ENCODE measurements at regions not wholly inside any gene's neighbourhood (a gene's known extent, or its start where the extent isn't known, plus 50 kb on each side); places are given as distances from the start of the nearest gene placed in this dataset.

DNA sequence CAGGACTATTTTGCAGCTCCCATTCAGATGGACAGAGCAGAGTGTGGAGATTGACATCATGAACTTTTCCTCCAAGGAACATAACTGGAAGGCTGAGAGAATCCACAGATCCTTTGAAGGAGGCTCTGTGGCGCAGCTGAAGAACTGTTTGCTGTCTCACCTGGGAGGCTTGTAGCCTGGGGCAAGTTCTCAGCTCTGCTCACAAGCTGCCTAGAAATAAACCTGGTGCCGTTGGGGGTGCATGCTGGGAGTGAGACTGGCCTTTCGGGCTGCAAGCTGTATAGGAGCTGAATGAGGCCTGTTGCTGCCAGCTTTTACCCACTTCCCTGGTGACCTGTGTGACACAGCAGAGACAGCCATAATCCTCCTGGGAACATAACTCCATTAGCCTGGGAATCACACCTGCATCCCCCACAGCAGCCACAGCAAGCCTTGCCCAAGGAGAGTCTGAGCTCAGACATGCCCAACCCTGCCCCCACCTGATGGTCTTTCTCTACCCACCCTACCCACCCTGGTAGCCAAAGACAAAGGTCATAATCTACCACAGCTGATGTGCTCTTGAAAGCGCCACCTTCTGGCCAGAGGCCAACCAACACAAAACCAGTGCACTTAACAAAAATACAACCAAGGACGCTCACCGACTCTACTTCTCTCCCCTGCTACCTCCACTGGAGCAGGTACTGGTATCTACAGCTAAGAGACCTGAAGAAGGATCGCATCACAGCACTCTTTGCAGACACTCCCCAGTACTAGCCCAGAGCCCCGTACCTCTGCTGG, 205.1 kb upstream of the MRPS30 start:
- H3K79me2 ChIP-seq (ENCODE audit: control insufficient read depth, low read length), result no peaks in the 10 kb centered on the region
- H4K20me1 ChIP-seq (ENCODE audit: control insufficient read depth, insufficient read depth, low read depth, low read length), result no peaks in the 10 kb centered on the region
- H3K27me3 ChIP-seq (ENCODE audit: control insufficient read depth, low read length), result no peaks in the 10 kb centered on the region
- H3K4me2 ChIP-seq (ENCODE audit: low read length), result no peak overlapping the region
- no peak overlapping the region for H3K4me3 ChIP-seq (ENCODE audit: low read length)
- no peaks in the 10 kb centered on the region for H3K9me3 ChIP-seq (ENCODE audit: control insufficient read depth, insufficient read depth, low read length)
- no peak for TF ChIP-seq EZH2phosphoT487 (IDR thresholded peaks at IDR 0.05; ENCODE audit: borderline replicate concordance, low read length)
- TF ChIP-seq, protein P1, sequence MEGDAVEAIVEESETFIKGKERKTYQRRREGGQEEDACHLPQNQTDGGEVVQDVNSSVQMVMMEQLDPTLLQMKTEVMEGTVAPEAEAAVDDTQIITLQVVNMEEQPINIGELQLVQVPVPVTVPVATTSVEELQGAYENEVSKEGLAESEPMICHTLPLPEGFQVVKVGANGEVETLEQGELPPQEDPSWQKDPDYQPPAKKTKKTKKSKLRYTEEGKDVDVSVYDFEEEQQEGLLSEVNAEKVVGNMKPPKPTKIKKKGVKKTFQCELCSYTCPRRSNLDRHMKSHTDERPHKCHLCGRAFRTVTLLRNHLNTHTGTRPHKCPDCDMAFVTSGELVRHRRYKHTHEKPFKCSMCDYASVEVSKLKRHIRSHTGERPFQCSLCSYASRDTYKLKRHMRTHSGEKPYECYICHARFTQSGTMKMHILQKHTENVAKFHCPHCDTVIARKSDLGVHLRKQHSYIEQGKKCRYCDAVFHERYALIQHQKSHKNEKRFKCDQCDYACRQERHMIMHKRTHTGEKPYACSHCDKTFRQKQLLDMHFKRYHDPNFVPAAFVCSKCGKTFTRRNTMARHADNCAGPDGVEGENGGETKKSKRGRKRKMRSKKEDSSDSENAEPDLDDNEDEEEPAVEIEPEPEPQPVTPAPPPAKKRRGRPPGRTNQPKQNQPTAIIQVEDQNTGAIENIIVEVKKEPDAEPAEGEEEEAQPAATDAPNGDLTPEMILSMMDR (IDR thresholded peaks at IDR 0.05; ENCODE audit: low read depth, low read length, poor library complexity, severe bottlenecking), result peak; percentile 44
- H3K36me3 ChIP-seq (ENCODE audit: control insufficient read depth, low read length), result no peaks in the 10 kb centered on the region
- H3F3A ChIP-seq (ENCODE audit: control insufficient read depth, insufficient read depth), result no peaks in the 10 kb centered on the region
- H3K9me2 ChIP-seq (replicated peaks; ENCODE audit: control insufficient read depth, low read length), result no peaks in the 10 kb centered on the region
- H3K27ac ChIP-seq (ENCODE audit: low read depth, low read length), result no peak overlapping the region
- H3K4me1 ChIP-seq (ENCODE audit: control insufficient read depth, low read length), result no peaks in the 10 kb centered on the region

DNA sequence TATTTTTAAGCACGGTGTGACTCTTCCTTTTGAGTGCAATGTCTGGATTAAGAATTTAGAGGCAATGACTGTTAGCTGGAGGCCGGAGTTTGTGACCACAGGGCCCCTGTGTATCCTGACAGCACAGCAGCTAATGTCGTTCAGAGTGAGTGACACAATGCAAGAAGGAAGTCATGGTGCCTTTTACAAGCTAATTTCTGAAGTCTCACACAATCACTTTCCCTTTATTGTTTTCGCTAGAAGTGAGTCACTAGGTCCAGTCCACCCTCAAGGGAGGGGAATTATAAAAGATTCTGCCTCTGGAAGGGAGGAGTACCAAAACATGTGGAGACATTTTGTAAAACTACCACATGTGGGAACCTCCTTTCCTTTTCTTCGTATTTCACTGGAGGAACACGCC, 185.5 kb upstream of the FGF10 start:
- Histone ChIP-seq H3F3A (ENCODE audit: control insufficient read depth, insufficient read depth) (no peaks in the 10 kb centered on the region), H4K20me1 (ENCODE audit: control insufficient read depth, insufficient read depth, low read depth, low read length) (no peaks in the 10 kb centered on the region), H3K36me3 (ENCODE audit: control insufficient read depth, low read length) (no peaks in the 10 kb centered on the region), H3K4me1 (ENCODE audit: control insufficient read depth, low read length) (no peaks in the 10 kb centered on the region), H3K4me3 (ENCODE audit: low read length) (no peak overlapping the region), H3K4me2 (ENCODE audit: low read length) (no peak overlapping the region), H3K9me2 (replicated peaks; ENCODE audit: control insufficient read depth, low read length) (no peaks in the 10 kb centered on the region), H3K79me2 (ENCODE audit: control insufficient read depth, low read length) (no peaks in the 10 kb centered on the region), H3K27me3 (ENCODE audit: control insufficient read depth, low read length) (no peaks in the 10 kb centered on the region), H3K27ac (ENCODE audit: low read depth, low read length) (no peak overlapping the region), H3K9me3 (ENCODE audit: control insufficient read depth, insufficient read depth, low read length) (no peaks in the 10 kb centered on the region)
- TF ChIP-seq, protein P1 (IDR thresholded peaks at IDR 0.05; ENCODE audit: low read depth, low read length, poor library complexity, severe bottlenecking), result no peak
- TF ChIP-seq EZH2phosphoT487 (IDR thresholded peaks at IDR 0.05; ENCODE audit: borderline replicate concordance, low read length), result no peak

DNA sequence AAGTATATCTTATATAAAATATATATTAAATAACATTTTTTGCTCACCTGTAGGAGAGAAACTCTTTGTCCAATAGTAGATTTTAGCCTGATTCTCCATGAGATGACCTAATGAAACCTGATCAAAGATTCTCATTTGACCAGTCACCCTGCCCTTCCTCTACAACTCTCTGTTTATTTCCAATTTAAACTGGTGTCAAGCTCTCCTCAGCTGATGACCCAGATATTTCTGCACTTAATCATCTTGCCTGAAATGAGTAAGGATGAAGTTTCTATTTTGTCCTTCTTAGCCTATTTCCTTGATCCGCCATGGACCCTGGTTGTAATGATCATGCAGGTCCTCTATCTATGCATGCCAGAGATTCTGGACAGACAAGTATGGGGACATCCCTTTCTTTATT, 179.3 kb upstream of the FGF10 start:
- no peak for TF ChIP-seq EZH2phosphoT487 (IDR thresholded peaks at IDR 0.05; ENCODE audit: borderline replicate concordance, low read length)
- TF ChIP-seq, protein P1 (IDR thresholded peaks at IDR 0.05; ENCODE audit: low read depth, low read length, poor library complexity, severe bottlenecking), result no peak
- Histone ChIP-seq H4K20me1 (ENCODE audit: control insufficient read depth, insufficient read depth, low read depth, low read length) (no peaks in the 10 kb centered on the region), H3K9me3 (ENCODE audit: control insufficient read depth, insufficient read depth, low read length) (no peaks in the 10 kb centered on the region), H3K79me2 (ENCODE audit: control insufficient read depth, low read length) (no peaks in the 10 kb centered on the region), H3K4me2 (ENCODE audit: low read length) (no peak overlapping the region), H3K27me3 (ENCODE audit: control insufficient read depth, low read length) (no peaks in the 10 kb centered on the region), H3K4me3 (ENCODE audit: low read length) (no peak overlapping the region), H3K9me2 (replicated peaks; ENCODE audit: control insufficient read depth, low read length) (no peaks in the 10 kb centered on the region), H3K4me1 (ENCODE audit: control insufficient read depth, low read length) (no peaks in the 10 kb centered on the region), H3K36me3 (ENCODE audit: control insufficient read depth, low read length) (no peaks in the 10 kb centered on the region), H3K27ac (ENCODE audit: low read depth, low read length) (no peak overlapping the region), H3F3A (ENCODE audit: control insufficient read depth, insufficient read depth) (no peaks in the 10 kb centered on the region)

Measured in DOHH2 (cell line).